CD14-positive monocyte (primary cell): ENCODE measurements at regions not wholly inside any gene's neighbourhood (a gene's known extent, or its start where the extent isn't known, plus 50 kb on each side); places are given as distances from the start of the nearest gene placed in this dataset.

Source experiments
- DNase-seq, 3 donors: peaks; one replicate each; pipeline ENCODE4 v3.0.0-alpha.2; 2011 to 2022
- H2AFZ ChIP-seq: 2 replicates; pipeline ENCODE4 v1.6.0; 2012; ENCODE audit warnings: mild to moderate bottlenecking, low read depth, low read length, inconsistent platforms; ENCODE audit not compliant: insufficient read depth, poor library complexity, severe bottlenecking
- H3K27ac ChIP-seq, 2 donors: 1 replicate in 1 of 2; 2 replicates in 1 of 2; pipeline ENCODE4 v1.5.1; 2012 to 2013; ENCODE audit warnings: low read length in 2 of 2, control low read depth in 1 of 2, inconsistent platforms in 1 of 2, low read depth in 1 of 2, mild to moderate bottlenecking in 1 of 2
- H3K27me3 ChIP-seq, 2 donors: one replicate each; pipeline versions ENCODE4 v1.6.0 to v1.6.1; 2011 to 2013; ENCODE audit warnings: low read length in 2 of 2; ENCODE audit not compliant: control insufficient read depth in 2 of 2, insufficient read depth in 2 of 2
- H3K36me3 ChIP-seq, 2 donors: replicated peaks in 1 of 2; 1 replicate in 1 of 2; 2 replicates in 1 of 2; pipeline versions ENCODE4 v1.5.1 to v1.6.1; 2012 to 2013; ENCODE audit warnings: low read length in 2 of 2, control low read depth in 1 of 2, inconsistent platforms in 1 of 2, mild to moderate bottlenecking in 1 of 2; ENCODE audit not compliant: insufficient read depth in 2 of 2, control insufficient read depth in 1 of 2
- H3K4me1 ChIP-seq, 2 donors: 1 replicate in 1 of 2; 2 replicates in 1 of 2; pipeline versions ENCODE4 v1.5.1 to v1.6.1; 2012 to 2013; ENCODE audit warnings: low read length in 2 of 2, control low read depth in 1 of 2, inconsistent platforms in 1 of 2, mild to moderate bottlenecking in 1 of 2, moderate library complexity in 1 of 2; ENCODE audit not compliant: insufficient read depth in 2 of 2, control insufficient read depth in 1 of 2
- H3K4me2 ChIP-seq: replicated peaks from 2 replicates; pipeline ENCODE3; 2012; ENCODE audit warnings: low read length, moderate library complexity, mild to moderate bottlenecking; ENCODE audit not compliant: poor library complexity, severe bottlenecking; ENCODE audit errors: extremely low read depth
- H3K4me3 ChIP-seq, 3 experiments: fragments of 200-600 bp in 1 of 3; sonication (generic) in 1 of 3; replicated peaks in 1 of 3; 1 replicate in 2 of 3; 2 replicates in 1 of 3; pipeline ENCODE4 v1.5.1; 2011 to 2013; ENCODE audit warnings: low read length in 3 of 3, mild to moderate bottlenecking in 3 of 3, control low read depth in 2 of 3, low read depth in 2 of 3, inconsistent platforms in 1 of 3, moderate library complexity in 1 of 3
- H3K79me2 ChIP-seq: 2 replicates; pipeline ENCODE4 v1.6.0; 2012; ENCODE audit warnings: mild to moderate bottlenecking, control low read depth, inconsistent platforms, low read length, moderate library complexity; ENCODE audit not compliant: insufficient read depth
- H3K9ac ChIP-seq: 2 replicates; pipeline ENCODE4 v1.6.0; 2017; ENCODE audit warnings: low read length, mild to moderate bottlenecking; ENCODE audit not compliant: insufficient read depth, poor library complexity, severe bottlenecking
- H3K9me3 ChIP-seq, 2 donors: replicated peaks in 1 of 2; 1 replicate in 1 of 2; 2 replicates in 1 of 2; pipeline versions ENCODE4 v1.5.1 to v1.6.1; 2012 to 2013; ENCODE audit warnings: low read length in 2 of 2, control low read depth in 1 of 2; ENCODE audit not compliant: control insufficient read depth in 1 of 2, insufficient read depth in 1 of 2
- H4K20me1 ChIP-seq: 2 replicates; pipeline ENCODE4 v1.6.0; 2012; ENCODE audit warnings: mild to moderate bottlenecking, low read length, control low read depth, moderate library complexity; ENCODE audit not compliant: insufficient read depth
- H3K27ac Mint-ChIP-seq, 7 donors: one replicate each; pipeline ENCODE4 v1.8.0; 2020; ENCODE audit warnings: mild to moderate bottlenecking in 7 of 7, mixed read lengths in 7 of 7, moderate library complexity in 6 of 7, inconsistent platforms in 2 of 7
- H3K27me3 Mint-ChIP-seq, 3 donors: one replicate each; pipeline ENCODE4 v1.8.0; 2021 to 2022; ENCODE audit warnings: low read depth in 3 of 3, mild to moderate bottlenecking in 3 of 3, mixed read lengths in 3 of 3, moderate library complexity in 3 of 3, inconsistent platforms in 1 of 3
- H3K36me3 Mint-ChIP-seq, 2 donors: one replicate each; pipeline ENCODE4 v1.8.0; 2020; ENCODE audit warnings: mixed read lengths in 2 of 2, inconsistent platforms in 1 of 2, mild to moderate bottlenecking in 1 of 2
- H3K4me1 Mint-ChIP-seq: one replicate; pipeline ENCODE4 v1.8.0; 2020; ENCODE audit warnings: mild to moderate bottlenecking, mixed read lengths
- H3K4me3 Mint-ChIP-seq, 2 donors: one replicate each; pipeline ENCODE4 v1.8.0; 2020; ENCODE audit warnings: mild to moderate bottlenecking in 2 of 2, mixed read lengths in 2 of 2, moderate library complexity in 1 of 2
- H3K9me3 Mint-ChIP-seq, 7 donors: one replicate each; pipeline ENCODE4 v1.8.0; 2020 to 2022; ENCODE audit warnings: mixed read lengths in 7 of 7, mild to moderate bottlenecking in 6 of 7, moderate library complexity in 6 of 7, inconsistent platforms in 2 of 7
- WGBS: methylation state at CpG from one replicate; pipeline ENCODE4 v1.1.5; 2013; ENCODE audit warnings: missing lambda C conversion rate; ENCODE audit not compliant: insufficient coverage; 5-methylcytosine and 5-hydroxymethylcytosine counted together
- intact Hi-C, 2 donors: fragments of 100-400 bp; cut with micrococcal nuclease; formaldehyde crosslinking; loops; one replicate each; pipeline versions ENCODE4 v1.15.0 to v1.15.1; 2023
- TF ChIP-seq, protein P1 (sequence below): fragments of 200-600 bp; IDR thresholded peaks from one replicate; pipeline ENCODE4 v1.8.0; 2022; ENCODE audit warnings: antibody characterized with exemption, mild to moderate bottlenecking

- Histone ChIP-seq H3K4me2 (no peak overlapping the region), H3K9me3 (peaks cover 0 to 13% of the 10 kb centered on the region in 2 donors), H3K27ac (no peak overlapping the region), H2AFZ (no peak overlapping the region), H3K36me3 (no peaks in the 10 kb centered on the region), H4K20me1 (no peaks in the 10 kb centered on the region), H3K4me1 (no peaks in the 10 kb centered on the region), H3K4me3 (no peak overlapping the region), H3K79me2 (no peaks in the 10 kb centered on the region), H3K9ac (no peak overlapping the region), H3K27me3 (no peaks in the 10 kb centered on the region)
- Mint-ChIP-seq H3K4me1 (no peaks in the 10 kb centered on the region), H3K4me3 (no peak overlapping the region), H3K36me3 (no peaks in the 10 kb centered on the region), H3K27me3 (peaks cover 0 to 9% (median 0%) of the 10 kb centered on the region in 3 donors), H3K9me3 (peaks cover 0 to 11% (median 5%) of the 10 kb centered on the region in 7 donors), H3K27ac (no peak overlapping the region)
- intact Hi-C loops, result no loop called here
- no peak for DNase-seq
- TF ChIP-seq, protein P1, sequence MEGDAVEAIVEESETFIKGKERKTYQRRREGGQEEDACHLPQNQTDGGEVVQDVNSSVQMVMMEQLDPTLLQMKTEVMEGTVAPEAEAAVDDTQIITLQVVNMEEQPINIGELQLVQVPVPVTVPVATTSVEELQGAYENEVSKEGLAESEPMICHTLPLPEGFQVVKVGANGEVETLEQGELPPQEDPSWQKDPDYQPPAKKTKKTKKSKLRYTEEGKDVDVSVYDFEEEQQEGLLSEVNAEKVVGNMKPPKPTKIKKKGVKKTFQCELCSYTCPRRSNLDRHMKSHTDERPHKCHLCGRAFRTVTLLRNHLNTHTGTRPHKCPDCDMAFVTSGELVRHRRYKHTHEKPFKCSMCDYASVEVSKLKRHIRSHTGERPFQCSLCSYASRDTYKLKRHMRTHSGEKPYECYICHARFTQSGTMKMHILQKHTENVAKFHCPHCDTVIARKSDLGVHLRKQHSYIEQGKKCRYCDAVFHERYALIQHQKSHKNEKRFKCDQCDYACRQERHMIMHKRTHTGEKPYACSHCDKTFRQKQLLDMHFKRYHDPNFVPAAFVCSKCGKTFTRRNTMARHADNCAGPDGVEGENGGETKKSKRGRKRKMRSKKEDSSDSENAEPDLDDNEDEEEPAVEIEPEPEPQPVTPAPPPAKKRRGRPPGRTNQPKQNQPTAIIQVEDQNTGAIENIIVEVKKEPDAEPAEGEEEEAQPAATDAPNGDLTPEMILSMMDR, result no peak
- WGBS, result 87% methylated on average over 3 of the region's 7 CpGs
Measured at GRCh38 chr7:45979275-45980180, 58.5 kb upstream of the IGFBP3 start.

- Mint-ChIP-seq H3K9me3 (peaks cover 0 to 14% (median 5%) of the 10 kb centered on the region in 7 donors), H3K36me3 (no peaks in the 10 kb centered on the region), H3K27me3 (peaks cover 0 to 11% (median 0%) of the 10 kb centered on the region in 3 donors), H3K4me3 (no peak overlapping the region), H3K27ac (no peak overlapping the region), H3K4me1 (no peaks in the 10 kb centered on the region)
- no peak overlapping the region for H3K27ac ChIP-seq
- H3K4me1 ChIP-seq, result no peaks in the 10 kb centered on the region
- H3K9ac ChIP-seq, result no peak overlapping the region
- H4K20me1 ChIP-seq, result no peaks in the 10 kb centered on the region
- no peaks in the 10 kb centered on the region for H3K79me2 ChIP-seq
- H3K4me2 ChIP-seq, result no peak overlapping the region
- peaks cover 0 to 13% of the 10 kb centered on the region in 2 donors for H3K9me3 ChIP-seq
- H2AFZ ChIP-seq, result no peak overlapping the region
- H3K36me3 ChIP-seq, result no peaks in the 10 kb centered on the region
- no peak overlapping the region for H3K4me3 ChIP-seq
- intact Hi-C loops, result no loop called here
- TF ChIP-seq, protein P1, result no peak
- DNase-seq, result no peak
- H3K27me3 ChIP-seq, result no peaks in the 10 kb centered on the region
- whole genome bisulfite sequencing, result no CpG with 5 or more reads among the region's 2 CpGs
Measured at GRCh38 chr7:45978731-45979211, 57.7 kb upstream of the IGFBP3 start.
